IMR-90 (cell line): ENCODE measurements at regions not wholly inside any gene's neighbourhood (a gene's known extent, or its start where the extent isn't known, plus 50 kb on each side); places are given as distances from the start of the nearest gene placed in this dataset.

ENCODE experiments used
- ATAC-seq: fragments of 200-7000 bp; cut with Tn5 transposase; 2 replicates; pipeline ENCODE4 v1.9.1; 2020; ENCODE audit warnings: low read depth, mild to moderate bottlenecking, moderate library complexity
- BruUV-seq: library from RNA; stranded (reverse); fragments of 400-500 nt; replicated peaks from 2 replicates; lab custom pipeline; 2021; lab: Mats Ljungman, UMichigan
- CTCF ChIA-PET: fragments of 300-600 bp; formaldehyde crosslinking; extraction: SDS; loops from one replicate; lab custom pipeline; 2021; ENCODE audit warnings: antibody characterized with exemption; lab: Yijun Ruan, JAX
- POLR2A ChIA-PET: fragments of 300-600 bp; sonication (Branson Sonifier 250); formaldehyde crosslinking; loops from one replicate; lab custom pipeline; 2022; ENCODE audit warnings: antibody characterized with exemption; ENCODE audit not compliant: unreplicated experiment; lab: Charles Lee
- DNase-seq: peaks from one replicate; pipeline ENCODE4 v3.0.0; 2013
- H2AFZ ChIP-seq: replicated peaks from 2 replicates; pipeline ENCODE3; 2013; ENCODE audit warnings: low read length, mild to moderate bottlenecking; ENCODE audit not compliant: poor library complexity
- H2AK5ac ChIP-seq: 2 replicates; pipeline ENCODE4 v1.6.1; 2013; ENCODE audit warnings: low read depth, low read length, inconsistent platforms
- H2AK9ac ChIP-seq: replicated peaks from 2 replicates; pipeline ENCODE3; 2013; ENCODE audit warnings: mild to moderate bottlenecking, low read depth, low read length, moderate library complexity; ENCODE audit not compliant: poor library complexity
- H2BK120ac ChIP-seq: 2 replicates; pipeline ENCODE4 v1.6.1; 2013; ENCODE audit warnings: low read depth, low read length, inconsistent platforms
- H2BK15ac ChIP-seq: 3 replicates; pipeline ENCODE4 v1.6.1; 2013; ENCODE audit warnings: low read depth, low read length, inconsistent platforms
- H2BK20ac ChIP-seq: 2 replicates; pipeline ENCODE4 v1.6.1; 2013; ENCODE audit warnings: low read depth, mild to moderate bottlenecking, inconsistent platforms, low read length, moderate library complexity
- H2BK5ac ChIP-seq: 2 replicates; pipeline ENCODE4 v1.6.1; 2013; ENCODE audit warnings: mild to moderate bottlenecking, low read depth, low read length, inconsistent platforms; ENCODE audit not compliant: poor library complexity, severe bottlenecking
- H3K14ac ChIP-seq: replicated peaks from 2 replicates; pipeline ENCODE4 v1.6.1; 2013; ENCODE audit warnings: low read depth, low read length, inconsistent platforms
- H3K18ac ChIP-seq: 2 replicates; pipeline ENCODE4 v1.6.1; 2013; ENCODE audit warnings: low read depth, low read length, control low read depth
- H3K23ac ChIP-seq: 2 replicates; pipeline ENCODE4 v1.6.1; 2013; ENCODE audit warnings: low read depth, low read length, inconsistent platforms
- H3K27ac ChIP-seq: 2 replicates; pipeline ENCODE4 v1.5.1; 2013; ENCODE audit warnings: mild to moderate bottlenecking, control low read depth, low read length; ENCODE audit not compliant: insufficient read depth
- H3K27me3 ChIP-seq: 2 replicates; pipeline ENCODE4 v1.6.1; 2013; ENCODE audit warnings: low read length; ENCODE audit not compliant: control insufficient read depth, insufficient read depth
- H3K36me3 ChIP-seq: 2 replicates; pipeline ENCODE4 v1.6.1; 2013; ENCODE audit warnings: low read length, mixed read lengths; ENCODE audit not compliant: control insufficient read depth, insufficient read depth
- H3K4ac ChIP-seq: 2 replicates; pipeline ENCODE4 v1.6.1; 2013; ENCODE audit warnings: low read depth, low read length, inconsistent platforms
- H3K4me1 ChIP-seq: 2 replicates; pipeline ENCODE4 v1.6.1; 2013; ENCODE audit warnings: low read length, mixed read lengths; ENCODE audit not compliant: control insufficient read depth, insufficient read depth
- H3K4me2 ChIP-seq: 2 replicates; pipeline ENCODE4 v1.6.1; 2013; ENCODE audit warnings: low read depth, mild to moderate bottlenecking, control low read depth, low read length, moderate library complexity
- H3K4me3 ChIP-seq: 2 replicates; pipeline ENCODE4 v1.5.1; 2013; ENCODE audit warnings: low read depth, mild to moderate bottlenecking, control low read depth, low read length, moderate library complexity; ENCODE audit not compliant: insufficient read depth
- H3K56ac ChIP-seq: 2 replicates; pipeline ENCODE4 v1.6.1; 2013; ENCODE audit warnings: low read length, inconsistent platforms; ENCODE audit not compliant: insufficient read depth; ENCODE audit errors: extremely low read depth
- H3K79me1 ChIP-seq, 2 experiments: 2 replicates each; pipeline ENCODE4 v1.6.1; 2013; ENCODE audit warnings: low read length in 2 of 2, inconsistent platforms in 1 of 2, low read depth in 1 of 2
- H3K9ac ChIP-seq: 2 replicates; pipeline ENCODE4 v1.6.1; 2013; ENCODE audit warnings: low read depth, low read length, control low read depth
- H3K9me1 ChIP-seq: 2 replicates; pipeline ENCODE4 v1.6.1; 2013; ENCODE audit warnings: low read length, inconsistent platforms; ENCODE audit not compliant: insufficient read depth
- H3K9me3 ChIP-seq: 2 replicates; pipeline ENCODE4 v1.6.1; 2013; ENCODE audit warnings: low read length; ENCODE audit not compliant: control insufficient read depth, insufficient read depth
- H4K20me1 ChIP-seq: 2 replicates; pipeline ENCODE4 v1.6.1; 2013; ENCODE audit warnings: low read length, inconsistent platforms; ENCODE audit not compliant: insufficient read depth
- H4K5ac ChIP-seq: 2 replicates; pipeline ENCODE4 v1.6.1; 2013; ENCODE audit warnings: mild to moderate bottlenecking, low read depth, low read length, control low read depth
- H4K8ac ChIP-seq, 2 experiments: 2 replicates each; pipeline ENCODE4 v1.6.1; 2013; ENCODE audit warnings: low read depth in 2 of 2, low read length in 2 of 2, control low read depth in 1 of 2, inconsistent platforms in 1 of 2
- H4K91ac ChIP-seq: 2 replicates; pipeline ENCODE4 v1.6.1; 2013; ENCODE audit warnings: low read depth, low read length, inconsistent platforms; ENCODE audit not compliant: insufficient read depth
- BHLHE40 ChIP-seq: fragments of 150-350 bp; IDR thresholded peaks from 2 replicates; pipeline ENCODE4 v1.6.1; 2016; ENCODE audit warnings: mild to moderate bottlenecking, low read depth, low read length
- CEBPB ChIP-seq: IDR thresholded peaks from 2 replicates; pipeline ENCODE4 v1.6.1; 2012; ENCODE audit warnings: low read depth, low read length, improper control_type of control experiment
- CHD1 ChIP-seq: IDR thresholded peaks from 2 replicates; pipeline ENCODE4 v1.6.1; 2012; ENCODE audit warnings: low read depth, low read length, improper control_type of control experiment
- FOS ChIP-seq: fragments of 150-350 bp; IDR thresholded peaks from 2 replicates; pipeline ENCODE4 v1.6.1; 2016; ENCODE audit warnings: low read depth, low read length
- MAFK ChIP-seq: IDR thresholded peaks from 2 replicates; pipeline ENCODE4 v1.6.1; 2012; ENCODE audit warnings: low read depth, low read length, improper control_type of control experiment
- MAZ ChIP-seq: IDR thresholded peaks from 2 replicates; pipeline ENCODE4 v1.6.1; 2012; ENCODE audit warnings: low read depth, mild to moderate bottlenecking, low read length, improper control_type of control experiment, moderate library complexity, borderline replicate concordance
- MXI1 ChIP-seq: IDR thresholded peaks from 2 replicates; pipeline ENCODE4 v1.6.1; 2012; ENCODE audit warnings: low read depth, mild to moderate bottlenecking, low read length, moderate library complexity, borderline replicate concordance
- NFE2L2 ChIP-seq: fragments of 150-350 bp; IDR thresholded peaks from 2 replicates; pipeline ENCODE4 v1.6.1; 2016; ENCODE audit warnings: low read depth, mild to moderate bottlenecking, low read length
- POLR2A ChIP-seq: IDR thresholded peaks from 2 replicates; pipeline ENCODE4 v1.6.1; 2012; ENCODE audit warnings: mild to moderate bottlenecking, low read depth, low read length
- RAD21 ChIP-seq: IDR thresholded peaks from 2 replicates; pipeline ENCODE4 v1.6.1; 2012; ENCODE audit warnings: low read length, improper control_type of control experiment
- RCOR1 ChIP-seq: IDR thresholded peaks from 2 replicates; pipeline ENCODE4 v1.6.1; 2012; ENCODE audit warnings: mild to moderate bottlenecking, low read length, improper control_type of control experiment; ENCODE audit not compliant: insufficient replicate concordance
- RFX5 ChIP-seq: IDR thresholded peaks from 2 replicates; pipeline ENCODE4 v1.8.0; 2012; ENCODE audit warnings: low read depth, mild to moderate bottlenecking, low read length, moderate library complexity
- SMC3 ChIP-seq: fragments of 150-350 bp; IDR thresholded peaks from 2 replicates; pipeline ENCODE4 v1.6.1; 2016; ENCODE audit warnings: low read depth, mild to moderate bottlenecking, antibody characterized with exemption, low read length, moderate library complexity
- WGBS, 2 experiments: methylation state at CpG; one replicate each; pipeline versions ENCODE4 v1.1.5 to v1.1.7; 2013; ENCODE audit warnings: missing lambda C conversion rate in 2 of 2; ENCODE audit not compliant: insufficient read length in 1 of 2; ENCODE audit errors: extremely low coverage in 2 of 2; 5-methylcytosine and 5-hydroxymethylcytosine counted together
- dilution Hi-C: fragments of 300-500 bp; cut with HindIII; formaldehyde crosslinking; loops from one replicate; pipeline ENCODE4 v1.14.3; 2018; ENCODE audit warnings: low sequenced_read_pairs; ENCODE audit not compliant: unreplicated experiment
- in situ Hi-C: fragments of 300-500 bp; cut with MboI; formaldehyde crosslinking; loops from 3 replicates; pipeline ENCODE4 v1.14.3; 2019; ENCODE audit warnings: low sequenced_read_pairs, inconsistent platforms, mixed read lengths
- intact Hi-C: fragments of 100-400 bp; cut with micrococcal nuclease; formaldehyde crosslinking; loops from 2 replicates; pipeline ENCODE4 v1.10.0; 2022
- TF ChIP-seq, protein P1 (sequence below): fragments of 150-350 bp; IDR thresholded peaks from 2 replicates; pipeline ENCODE4 v1.6.1; 2017; ENCODE audit warnings: mild to moderate bottlenecking, antibody characterized with exemption, low read length, low read depth
- TF ChIP-seq, protein P2 (sequence below): conservative IDR thresholded peaks from 2 replicates; pipeline ENCODE4 v1.5.1; 2012; ENCODE audit warnings: mild to moderate bottlenecking, low read depth, low read length, improper control_type of control experiment
- TF ChIP-seq, protein P3 (sequence below): fragments of 150-350 bp; IDR thresholded peaks from 2 replicates; pipeline ENCODE4 v1.6.1; 2016; ENCODE audit warnings: low read depth, mild to moderate bottlenecking, low read length, moderate library complexity, borderline replicate concordance

DNA sequence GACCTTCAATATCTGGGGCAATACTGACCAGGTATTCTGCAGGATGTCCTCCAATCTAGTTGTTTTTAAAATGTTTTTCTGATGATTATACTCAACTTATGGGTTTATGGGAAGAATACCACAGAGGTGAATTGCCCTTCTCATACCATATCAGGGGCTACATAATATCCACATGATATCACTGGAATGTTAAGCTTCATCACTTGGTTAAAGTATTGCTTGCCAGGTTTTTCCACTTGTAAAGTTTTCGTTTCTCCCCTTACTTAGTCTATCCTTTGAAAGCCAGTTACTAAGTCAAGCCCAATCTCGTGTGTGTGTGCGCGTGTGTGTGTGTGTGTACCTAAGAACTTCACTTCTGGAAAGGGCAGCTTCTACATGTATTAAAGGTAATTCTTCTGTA lies 980.9 kb upstream of the FBXO33 start:
- CTCF ChIA-PET = no interaction called here
- no peak overlapping the region for H2BK120ac ChIP-seq
- intact Hi-C loops = no loop called here

More for the DNA sequence above, 980.9 kb upstream of the FBXO33 start:
- in situ Hi-C loops (no loop called here), dilution Hi-C loops (no loop called here)
- Histone ChIP-seq H2BK5ac (no peak overlapping the region), H4K20me1 (no peaks in the 10 kb centered on the region), H3K27me3 (no peaks in the 10 kb centered on the region), H3K79me1 (no peaks in the 10 kb centered on the region), H3K4me2 (no peak overlapping the region), H2BK20ac (no peak overlapping the region), H3K27ac (no peak overlapping the region), H3K14ac (no peak overlapping the region), H3K23ac (no peak overlapping the region), H4K8ac (no peak overlapping the region), H3K4me3 (no peak overlapping the region), H2AK9ac (no peak overlapping the region), H3K56ac (no peak overlapping the region), H4K5ac (no peak overlapping the region), H2BK15ac (no peak overlapping the region), H3K4me1 (no peaks in the 10 kb centered on the region), H3K18ac (no peak overlapping the region), H2AFZ (no peak overlapping the region), H3K36me3 (no peaks in the 10 kb centered on the region), H4K91ac (no peak overlapping the region), H3K9ac (no peak overlapping the region), H3K9me3 (peaks cover 7% of the 10 kb centered on the region; the same call in 1 of the 2 replicates), H3K9me1 (no peaks in the 10 kb centered on the region), H2AK5ac (no peak overlapping the region), H3K4ac (no peak overlapping the region)
- TF ChIP-seq BHLHE40 = no peak
- TF ChIP-seq RCOR1 = no peak
- TF ChIP-seq CHD1 = no peak
- TF ChIP-seq RAD21 = no peak
- TF ChIP-seq MXI1 = no peak
- TF ChIP-seq RFX5 = no peak
- TF ChIP-seq, protein P1, sequence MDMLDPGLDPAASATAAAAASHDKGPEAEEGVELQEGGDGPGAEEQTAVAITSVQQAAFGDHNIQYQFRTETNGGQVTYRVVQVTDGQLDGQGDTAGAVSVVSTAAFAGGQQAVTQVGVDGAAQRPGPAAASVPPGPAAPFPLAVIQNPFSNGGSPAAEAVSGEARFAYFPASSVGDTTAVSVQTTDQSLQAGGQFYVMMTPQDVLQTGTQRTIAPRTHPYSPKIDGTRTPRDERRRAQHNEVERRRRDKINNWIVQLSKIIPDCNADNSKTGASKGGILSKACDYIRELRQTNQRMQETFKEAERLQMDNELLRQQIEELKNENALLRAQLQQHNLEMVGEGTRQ = no peak
- TF ChIP-seq MAZ = no peak
- no peak for TF ChIP-seq FOS
- TF ChIP-seq, protein P2, sequence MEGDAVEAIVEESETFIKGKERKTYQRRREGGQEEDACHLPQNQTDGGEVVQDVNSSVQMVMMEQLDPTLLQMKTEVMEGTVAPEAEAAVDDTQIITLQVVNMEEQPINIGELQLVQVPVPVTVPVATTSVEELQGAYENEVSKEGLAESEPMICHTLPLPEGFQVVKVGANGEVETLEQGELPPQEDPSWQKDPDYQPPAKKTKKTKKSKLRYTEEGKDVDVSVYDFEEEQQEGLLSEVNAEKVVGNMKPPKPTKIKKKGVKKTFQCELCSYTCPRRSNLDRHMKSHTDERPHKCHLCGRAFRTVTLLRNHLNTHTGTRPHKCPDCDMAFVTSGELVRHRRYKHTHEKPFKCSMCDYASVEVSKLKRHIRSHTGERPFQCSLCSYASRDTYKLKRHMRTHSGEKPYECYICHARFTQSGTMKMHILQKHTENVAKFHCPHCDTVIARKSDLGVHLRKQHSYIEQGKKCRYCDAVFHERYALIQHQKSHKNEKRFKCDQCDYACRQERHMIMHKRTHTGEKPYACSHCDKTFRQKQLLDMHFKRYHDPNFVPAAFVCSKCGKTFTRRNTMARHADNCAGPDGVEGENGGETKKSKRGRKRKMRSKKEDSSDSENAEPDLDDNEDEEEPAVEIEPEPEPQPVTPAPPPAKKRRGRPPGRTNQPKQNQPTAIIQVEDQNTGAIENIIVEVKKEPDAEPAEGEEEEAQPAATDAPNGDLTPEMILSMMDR = no peak
- no peak for TF ChIP-seq POLR2A
- no peak for TF ChIP-seq MAFK
- no peak for TF ChIP-seq SMC3
- no peak for TF ChIP-seq NFE2L2
- no peak for TF ChIP-seq CEBPB
- TF ChIP-seq, protein P3, sequence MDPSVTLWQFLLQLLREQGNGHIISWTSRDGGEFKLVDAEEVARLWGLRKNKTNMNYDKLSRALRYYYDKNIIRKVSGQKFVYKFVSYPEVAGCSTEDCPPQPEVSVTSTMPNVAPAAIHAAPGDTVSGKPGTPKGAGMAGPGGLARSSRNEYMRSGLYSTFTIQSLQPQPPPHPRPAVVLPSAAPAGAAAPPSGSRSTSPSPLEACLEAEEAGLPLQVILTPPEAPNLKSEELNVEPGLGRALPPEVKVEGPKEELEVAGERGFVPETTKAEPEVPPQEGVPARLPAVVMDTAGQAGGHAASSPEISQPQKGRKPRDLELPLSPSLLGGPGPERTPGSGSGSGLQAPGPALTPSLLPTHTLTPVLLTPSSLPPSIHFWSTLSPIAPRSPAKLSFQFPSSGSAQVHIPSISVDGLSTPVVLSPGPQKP = no peak
- ATAC-seq = no peak
- POLR2A ChIA-PET = no interaction called here
- no TSS peak for BruUV-seq
- no peak for DNase-seq
- WGBS, 2 experiments = no CpG with 5 or more reads among the region's 4 CpGs
